NCI-H2081 treated with DMSO at 0.1 percent for 48 hours (cell line): ENCODE measurements at regions not wholly inside any gene's neighbourhood (a gene's known extent, or its start where the extent isn't known, plus 50 kb on each side); places are given as distances from the start of the nearest gene placed in this dataset.
"Not testable (repeated sequence)": the region's sequence is repeated elsewhere in the genome, so short reads cannot be mapped to it uniquely, and the experiment has no call there.

ENCODE experiments used
- DNase-seq: peaks from one replicate; lab custom pipeline; 2025; lab: John Stamatoyannopoulos, UW

GRCh38 chr5:71771191-71771590 is 52.1 kb downstream of the CARTPT start:
- DNase-seq: no peak

GRCh38 chr5:71778678-71779276 is 59.7 kb downstream of the CARTPT start:
- no peak for DNase-seq

DNA sequence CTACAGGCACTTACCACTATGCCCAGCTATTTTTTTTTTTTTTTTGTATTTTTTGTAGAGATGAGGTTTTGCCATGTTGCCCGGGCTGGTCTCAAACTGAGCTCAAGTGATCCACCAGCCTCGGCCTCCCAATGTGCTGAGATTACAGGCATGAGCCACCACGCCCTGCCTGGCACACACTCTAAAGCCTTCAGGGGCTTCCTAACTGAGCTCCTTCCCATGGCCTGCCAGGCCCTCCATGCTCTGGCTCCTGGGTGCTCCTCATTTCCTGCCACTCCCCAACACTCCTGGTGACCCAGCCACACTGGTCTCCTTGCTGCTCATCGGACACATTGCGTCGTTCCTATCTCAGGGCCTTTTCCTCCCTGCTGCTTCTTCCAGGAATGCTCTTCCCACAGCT is 61.5 kb downstream of the CARTPT start:
- DNase-seq: no peak

DNA sequence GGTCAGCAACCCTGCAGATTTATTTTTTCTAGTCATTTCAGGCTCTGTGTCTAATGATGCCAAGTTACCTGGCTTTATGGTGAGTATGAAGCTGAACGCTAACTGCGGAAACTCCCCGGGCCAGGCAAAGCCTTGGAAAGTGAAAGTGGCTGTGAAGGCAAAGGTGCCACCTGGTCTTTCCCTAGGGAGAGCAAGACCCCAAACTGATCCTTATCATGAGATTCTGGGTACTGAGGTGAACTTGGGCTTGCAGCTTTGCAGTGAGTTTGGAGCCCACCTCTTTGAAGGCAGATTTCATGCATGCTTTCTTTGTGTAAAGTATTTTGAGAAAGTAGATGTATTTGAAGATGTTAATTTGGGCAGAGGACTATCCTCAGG is 63.3 kb downstream of the CARTPT start:
- no peak for DNase-seq

DNA sequence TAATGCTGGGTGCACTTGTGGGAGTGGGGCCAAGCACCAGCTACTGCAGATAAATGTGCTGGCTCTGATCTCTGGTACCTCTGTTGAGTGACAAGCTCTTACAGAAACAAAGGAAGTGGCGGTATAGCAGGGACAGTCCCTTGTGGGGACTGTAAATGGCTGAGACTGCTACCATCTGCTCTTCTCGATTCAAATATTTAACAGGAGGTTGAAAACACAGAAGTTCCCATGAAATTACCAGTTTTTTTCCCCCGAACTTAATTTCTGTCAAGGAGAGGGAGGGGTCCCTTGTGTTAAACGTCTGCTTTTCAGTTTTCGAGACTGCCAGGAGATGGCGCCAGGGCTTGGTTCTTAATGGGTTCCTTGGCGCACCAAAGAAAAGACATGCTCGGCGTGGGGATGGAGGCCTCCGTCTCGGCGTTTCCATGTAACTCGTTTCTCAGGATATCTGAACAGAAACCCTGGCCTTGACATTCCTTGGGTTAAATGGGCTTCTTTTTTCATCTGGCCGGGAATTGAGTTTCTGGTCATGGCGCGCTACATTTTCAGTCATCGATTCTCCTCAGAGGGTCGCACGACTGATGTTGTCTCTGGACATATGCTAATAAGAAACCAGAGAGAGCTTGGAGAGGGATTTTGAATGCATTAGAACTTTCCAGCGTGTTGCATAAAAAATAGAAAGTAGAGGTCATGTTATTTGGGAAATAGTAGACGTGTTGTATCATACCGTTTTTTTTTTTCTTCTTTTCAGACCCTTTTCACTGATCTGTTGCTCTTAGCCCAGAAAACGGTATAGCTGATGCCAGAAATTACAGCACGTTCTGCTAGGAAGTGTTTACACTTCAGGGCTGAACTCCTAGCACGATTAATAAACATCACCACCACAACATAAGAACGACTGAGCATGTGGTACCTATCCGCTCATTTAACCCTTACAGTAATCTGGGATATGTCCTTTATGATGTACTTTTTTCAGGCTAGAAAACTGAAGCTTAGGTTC is 64.0 kb downstream of the CARTPT start:
- DNase-seq: peak; percentile 27

- no peak for DNase-seq
These were observed 64.8 kb downstream of the CARTPT start for GRCh38 chr5:71783891-71784290.

- DNase-seq: no peak
These were observed 67.4 kb downstream of the CARTPT start for GRCh38 chr5:71786337-71787055.

- no peak for DNase-seq
These were observed 69.7 kb downstream of the CARTPT start for GRCh38 chr5:71788794-71789193.

GRCh38 chr5:71789746-71790145 is 70.7 kb downstream of the CARTPT start:
- no peak for DNase-seq

DNA sequence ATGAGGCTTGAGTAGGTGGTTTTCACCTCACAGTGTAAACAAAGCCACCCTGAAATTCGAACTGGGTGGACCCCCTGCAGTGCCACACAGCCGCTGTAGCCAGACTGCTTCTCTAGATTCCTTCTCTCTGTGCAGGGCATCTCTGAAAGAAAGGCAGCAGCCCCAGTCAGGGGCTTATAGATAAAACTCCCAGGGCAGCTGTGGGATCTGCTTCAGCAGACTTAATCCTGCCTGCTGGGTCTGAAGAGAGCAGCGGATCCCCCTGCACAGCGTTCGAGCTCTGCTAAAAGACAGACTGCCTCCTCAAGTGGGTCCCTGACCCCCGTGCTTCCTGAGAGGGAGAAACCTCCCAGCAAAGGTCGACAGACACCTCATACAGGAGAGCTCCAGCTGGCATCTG is 71.4 kb downstream of the CARTPT start:
- DNase-seq: no peak

- DNase-seq: not testable (repeated sequence)
These were observed 73.0 kb downstream of the CARTPT start for GRCh38 chr5:71792041-71792440.

- no peak for DNase-seq
These were observed 75.1 kb downstream of the CARTPT start for GRCh38 chr5:71794061-71794695.

DNA sequence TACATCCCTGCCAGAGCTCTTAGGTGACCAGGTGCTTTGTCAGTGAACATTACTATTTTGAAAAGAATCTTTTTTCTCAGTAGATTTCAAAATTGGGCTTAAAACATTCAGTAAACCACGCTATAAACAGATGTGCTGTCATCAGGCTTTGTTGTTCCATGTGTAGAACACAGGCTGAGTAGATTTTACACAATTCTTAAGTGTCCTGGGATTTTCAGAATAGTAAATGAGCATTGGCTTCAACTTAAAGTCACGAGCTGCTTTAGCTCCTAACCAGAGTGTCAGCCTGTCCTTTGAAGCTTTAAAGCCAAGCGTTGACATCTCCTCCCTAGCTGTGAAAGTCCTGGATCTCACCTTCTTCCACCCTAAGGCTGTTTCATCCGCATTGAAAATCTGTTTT is 83.6 kb downstream of the CARTPT start:
- DNase-seq: no peak

DNA sequence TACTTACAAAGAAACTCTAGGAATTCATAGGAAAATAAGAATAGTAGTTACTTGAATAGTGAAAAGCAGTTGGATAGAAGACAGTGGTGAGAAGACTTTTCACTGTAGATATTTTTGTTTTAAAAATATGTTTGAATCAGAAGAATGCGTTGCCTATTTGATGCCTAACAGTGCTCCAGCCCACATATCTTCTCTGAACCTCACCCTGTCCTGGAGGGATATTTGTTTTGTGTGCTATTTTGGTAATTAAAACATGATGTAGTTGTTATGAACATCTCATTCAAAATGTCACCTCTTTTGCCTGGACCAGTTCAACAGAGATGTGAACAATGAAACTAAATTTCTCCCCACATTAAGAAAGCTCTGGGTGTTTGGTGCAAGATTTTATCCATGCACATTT is 87.6 kb downstream of the CARTPT start:
- no peak for DNase-seq

- no peak for DNase-seq
These were observed 88.8 kb downstream of the CARTPT start for GRCh38 chr5:71807909-71808308.

DNA sequence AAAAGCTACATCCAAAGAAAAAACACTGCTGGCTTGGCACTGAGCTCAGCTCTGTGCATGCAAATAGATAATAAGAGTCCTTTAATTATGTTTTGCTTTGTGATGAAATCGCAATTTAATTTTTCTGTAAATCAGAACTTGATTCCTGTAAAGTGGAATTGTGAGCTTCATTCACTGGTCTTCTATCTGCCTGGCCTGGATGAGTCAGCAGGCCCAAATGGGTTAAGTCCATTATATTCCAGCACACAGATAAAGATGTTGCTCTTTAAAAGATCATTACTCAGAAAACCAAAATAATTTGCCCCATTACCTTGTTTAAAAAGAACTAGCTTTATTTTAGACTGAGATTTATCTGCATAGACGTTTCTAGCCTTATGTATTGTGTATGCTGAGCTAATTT is 90.4 kb downstream of the CARTPT start:
- DNase-seq: no peak

- no peak for DNase-seq
These were observed 90.9 kb downstream of the CARTPT start for GRCh38 chr5:71810023-71810422.

- DNase-seq: no peak
These were observed 91.6 kb downstream of the CARTPT start for GRCh38 chr5:71810471-71811195.

DNA sequence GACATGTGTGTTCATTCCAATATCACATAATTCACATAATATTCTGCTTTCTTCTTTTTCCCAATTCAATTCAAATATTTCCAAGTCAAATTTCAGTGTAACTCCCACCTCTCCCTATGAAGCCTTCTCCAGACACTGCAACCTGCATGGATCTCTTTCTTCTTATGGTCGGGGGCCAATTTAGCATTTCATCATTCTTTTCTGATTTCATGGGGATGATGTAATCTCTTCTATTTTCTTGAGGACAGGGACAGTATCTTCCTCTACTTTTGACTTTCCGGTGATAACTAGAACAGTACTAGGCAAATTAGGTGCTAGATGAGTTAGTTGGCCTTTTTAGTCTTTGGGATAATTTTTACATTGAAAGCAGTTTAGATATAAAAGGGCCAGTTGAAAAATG is 92.7 kb downstream of the CARTPT start:
- no peak for DNase-seq

DNA sequence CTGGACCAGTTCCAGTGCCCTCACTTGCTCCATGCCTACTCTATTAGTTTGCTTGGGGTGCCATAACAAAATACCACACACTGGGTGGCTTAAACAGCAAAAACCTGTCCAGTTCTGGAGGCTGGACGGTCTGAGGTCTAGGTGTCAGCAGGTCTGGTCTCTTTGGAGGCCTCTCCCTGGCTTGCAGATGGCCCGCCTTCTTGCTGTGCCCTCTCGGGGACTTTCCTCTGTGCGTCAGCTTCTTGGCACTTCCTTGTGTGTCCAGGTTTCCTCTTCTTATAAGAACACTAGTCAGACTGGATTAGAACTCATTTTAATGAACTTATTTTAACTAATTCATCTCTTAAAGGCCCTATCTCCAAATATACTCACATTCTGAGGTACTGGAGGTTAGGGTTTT is 97.2 kb downstream of the CARTPT start:
- DNase-seq: no peak

DNA sequence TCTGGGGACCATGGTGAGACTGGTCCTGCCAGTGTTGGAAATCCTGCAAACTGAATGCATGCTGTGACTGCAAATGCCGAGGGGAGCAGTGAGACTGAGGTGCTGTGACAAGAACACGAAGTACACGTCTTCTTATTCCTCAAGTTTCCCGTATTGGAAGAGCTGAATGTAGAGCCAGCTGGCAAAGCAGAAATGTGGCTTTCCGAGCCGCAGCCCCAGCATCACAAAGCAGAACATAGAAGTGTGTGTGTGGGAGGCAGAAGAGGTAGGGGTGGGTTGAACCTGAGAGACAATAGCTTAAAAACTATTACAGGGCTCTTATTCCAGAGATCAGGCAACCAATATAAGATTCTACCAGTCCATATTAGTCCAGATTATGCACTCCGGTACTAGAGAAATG is 98.8 kb downstream of the CARTPT start:
- no peak for DNase-seq

DNA sequence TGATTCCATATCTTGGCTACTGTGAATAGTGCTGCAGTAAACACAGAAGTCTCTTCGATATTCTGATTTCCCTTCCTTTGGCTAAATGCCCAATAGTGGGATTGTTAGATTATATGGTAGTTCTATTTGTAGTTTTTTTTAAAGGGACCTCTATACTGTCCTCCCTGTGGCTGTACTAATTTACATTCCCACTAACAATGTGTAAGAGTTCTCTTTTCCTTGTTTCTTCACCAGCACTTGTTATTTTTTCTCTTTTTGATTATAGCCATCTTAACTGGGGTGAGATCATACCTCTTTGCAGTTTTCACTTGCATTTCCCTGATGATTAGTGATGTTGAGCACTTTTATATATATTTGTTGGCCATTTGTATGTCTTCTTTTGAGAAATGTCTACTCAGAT is 102.0 kb downstream of the CARTPT start:
- DNase-seq: no peak
